NCI-H2081 treated with DMSO at 0.1 percent for 48 hours (cell line): ENCODE measurements at regions not wholly inside any gene's neighbourhood (a gene's known extent, or its start where the extent isn't known, plus 50 kb on each side); places are given as distances from the start of the nearest gene placed in this dataset.

Source experiments
- DNase-seq: peaks from one replicate; lab custom pipeline; 2025; lab: John Stamatoyannopoulos, UW

GRCh38 chr2:128632501-128632800, 313.8 kb upstream of the HS6ST1 start:
- no peak for DNase-seq

GRCh38 chr2:128633501-128633900, 314.8 kb upstream of the HS6ST1 start:
- DNase-seq = no peak

- DNase-seq = no peak
These were observed 316.8 kb upstream of the HS6ST1 start for GRCh38 chr2:128635361-128635900.

- no peak for DNase-seq
These were observed 318.1 kb upstream of the HS6ST1 start for GRCh38 chr2:128636802-128637147.

GRCh38 chr2:128637481-128638155, 318.9 kb upstream of the HS6ST1 start:
- DNase-seq = no peak

GRCh38 chr2:128638341-128639119, 319.9 kb upstream of the HS6ST1 start:
- no peak for DNase-seq

GRCh38 chr2:128639120-128639477, 320.4 kb upstream of the HS6ST1 start:
- no peak for DNase-seq

- DNase-seq = no peak
These were observed 321.0 kb upstream of the HS6ST1 start for GRCh38 chr2:128639693-128640092.

- no peak for DNase-seq
These were observed 321.6 kb upstream of the HS6ST1 start for GRCh38 chr2:128640166-128640844.

- no peak for DNase-seq
These were observed 322.2 kb upstream of the HS6ST1 start for GRCh38 chr2:128640845-128641360.

- no peak for DNase-seq
These were observed 322.9 kb upstream of the HS6ST1 start for GRCh38 chr2:128641421-128642080.

- DNase-seq = no peak
These were observed 323.6 kb upstream of the HS6ST1 start for GRCh38 chr2:128642316-128642715.

GRCh38 chr2:128642821-128643220, 324.2 kb upstream of the HS6ST1 start:
- no peak for DNase-seq

- no peak for DNase-seq
These were observed 324.8 kb upstream of the HS6ST1 start for GRCh38 chr2:128643221-128644065.

GRCh38 chr2:128644156-128644555, 325.5 kb upstream of the HS6ST1 start:
- no peak for DNase-seq

- DNase-seq = no peak
These were observed 326.1 kb upstream of the HS6ST1 start for GRCh38 chr2:128644718-128645256.

GRCh38 chr2:128645631-128646030, 327.0 kb upstream of the HS6ST1 start:
- no peak for DNase-seq

GRCh38 chr2:128646091-128646490, 327.4 kb upstream of the HS6ST1 start:
- DNase-seq = no peak

- DNase-seq = no peak
These were observed 328.0 kb upstream of the HS6ST1 start for GRCh38 chr2:128646691-128647090.

GRCh38 chr2:128651000-128651399, 332.3 kb upstream of the HS6ST1 start:
- no peak for DNase-seq

GRCh38 chr2:128654408-128654807, 335.7 kb upstream of the HS6ST1 start:
- DNase-seq = no peak
